ENCODE measurements at regions not wholly inside any gene's neighbourhood (a gene's known extent, or its start where the extent isn't known, plus 50 kb on each side); places are given as distances from the start of the nearest gene placed in this dataset.

GRCh38 chr13:105908586-105908985 lies 626.9 kb downstream of the EFNB2 start:
- Histone ChIP-seq H3K9me3 (ENCODE audit: insufficient read depth in 2 of 2, low read depth in 1 of 2, low read length in 1 of 2) (no peaks in the 10 kb centered on the region), H3K36me3 (ENCODE audit: control insufficient read depth in 2 of 4, insufficient read depth in 4 of 4, low read length in 3 of 4) (no peaks in the 10 kb centered on the region), H3K27me3 (replicated peaks in 1 of 4; ENCODE audit: control insufficient read depth in 3 of 4, extremely low read depth in 1 of 4, insufficient read depth in 3 of 4, low read length in 3 of 4) (no peaks in the 10 kb centered on the region), H2BK20ac (ENCODE audit: low read length) (no peak overlapping the region), H3K27ac (ENCODE audit: low read depth, low read length) (no peak overlapping the region), H3K23me2 (ENCODE audit: low read depth, low read length) (no peaks in the 10 kb centered on the region), H2BK15ac (ENCODE audit: low read length) (no peak overlapping the region), H2AK5ac (ENCODE audit: low read depth, low read length) (no peak overlapping the region), H4K8ac (ENCODE audit: extremely low read depth, insufficient read depth, low read length) (no peak overlapping the region), H4K5ac (ENCODE audit: insufficient read length, low read depth, low read length) (no peak overlapping the region), H3K79me2 (ENCODE audit: control insufficient read depth in 1 of 2, insufficient read depth in 2 of 2, low read length in 2 of 2) (no peaks in the 10 kb centered on the region), H3K4ac (replicated peaks; ENCODE audit: insufficient read length, low read depth, low read length) (no peak overlapping the region), H3K4me3 (ENCODE audit: extremely low read depth in 1 of 4, insufficient read depth in 2 of 4, low read depth in 3 of 4, low read length in 4 of 4) (no peak overlapping the region), H3K14ac (ENCODE audit: insufficient read length) (no peak overlapping the region), H3K56ac (replicated peaks; ENCODE audit: insufficient read length, low read depth, low read length) (no peak overlapping the region), H3K79me1 (ENCODE audit: low read depth, low read length) (no peaks in the 10 kb centered on the region), H2BK120ac (replicated peaks; ENCODE audit: low read depth, low read length) (no peak overlapping the region), H3K9ac (replicated peaks in 1 of 4; ENCODE audit: extremely low read depth in 1 of 4, low read depth in 3 of 4, low read length in 3 of 4) (no peak overlapping the region), H2BK12ac (ENCODE audit: low read depth, low read length) (no peak overlapping the region), H3K18ac (ENCODE audit: extremely low read depth, low read length) (no peak overlapping the region), H4K20me1 (replicated peaks in 1 of 2; ENCODE audit: control insufficient read depth in 1 of 2, insufficient read depth in 2 of 2, low read length in 2 of 2) (no peaks in the 10 kb centered on the region), H4K91ac (replicated peaks; ENCODE audit: insufficient read length, low read length) (no peak overlapping the region), H2BK5ac (ENCODE audit: low read depth, low read length) (no peak overlapping the region), H3K4me2 (ENCODE audit: insufficient read depth in 1 of 2, low read depth in 2 of 2, low read length in 2 of 2) (no peak overlapping the region), H3K23ac (ENCODE audit: insufficient read length) (no peak overlapping the region), H3K4me1 (replicated peaks in 1 of 4; ENCODE audit: control insufficient read depth in 3 of 4, insufficient read depth in 4 of 4, low read length in 3 of 4) (no peaks in the 10 kb centered on the region), H2AFZ (ENCODE audit: low read length) (no peak overlapping the region)
- FAIRE-seq = no peak
- CTCF ChIA-PET (ENCODE audit: partially characterized antibody) = no interaction called here
- WGBS, 2 experiments (ENCODE audit: extremely low coverage in 1 of 2, insufficient coverage in 1 of 2, insufficient read length in 1 of 2, insufficient replicate concordance in 2 of 2, low coverage in 1 of 2, low lambda C conversion rate in 2 of 2, missing lambda C conversion rate in 1 of 2) = 86% methylated on average over 9 of the region's 9 CpGs; no CpG with 5 or more reads in 1 of the 2 experiments
- POLR2A ChIA-PET (ENCODE audit: partially characterized antibody) = no interaction called here
- no peak for TF ChIP-seq POU5F1 (IDR thresholded peaks at IDR 0.05; ENCODE audit: low read depth, low read length)
- DNase-seq (ENCODE audit: low read depth in 1 of 2, low spot score in 2 of 2) = no peak
